GM23248 (cell line): ENCODE measurements at regions not wholly inside any gene's neighbourhood (a gene's known extent, or its start where the extent isn't known, plus 50 kb on each side); places are given as distances from the start of the nearest gene placed in this dataset.

Source experiments
- DNase-seq: peaks from one replicate; pipeline ENCODE4 v3.0.0-alpha.2; 2015
- H2AFZ ChIP-seq: fragments of 200-600 bp; sonication (generic); 2 replicates; pipeline ENCODE4 v1.6.1; 2016; ENCODE audit warnings: antibody characterized with exemption
- H3F3A ChIP-seq: fragments of 200-600 bp; sonication (generic); 2 replicates; pipeline ENCODE4 v1.6.1; 2016; ENCODE audit warnings: mild to moderate bottlenecking, antibody characterized with exemption, mixed run types; ENCODE audit not compliant: insufficient read depth
- H3K27ac ChIP-seq: fragments of 200-600 bp; sonication (generic); 2 replicates; pipeline ENCODE4 v1.5.1; 2016; ENCODE audit warnings: mild to moderate bottlenecking
- H3K27me3 ChIP-seq: fragments of 200-600 bp; sonication (generic); replicated peaks from 2 replicates; pipeline ENCODE4 v1.6.1; 2016; ENCODE audit warnings: mild to moderate bottlenecking; ENCODE audit not compliant: insufficient read depth
- H3K36me3 ChIP-seq: fragments of 200-600 bp; sonication (generic); 2 replicates; pipeline ENCODE4 v1.6.1; 2016; ENCODE audit warnings: low read depth, mild to moderate bottlenecking
- H3K4me1 ChIP-seq: fragments of 200-600 bp; sonication (generic); 2 replicates; pipeline ENCODE4 v1.6.1; 2016; ENCODE audit warnings: mild to moderate bottlenecking; ENCODE audit not compliant: insufficient read depth
- H3K4me2 ChIP-seq: fragments of 200-600 bp; sonication (generic); one replicate; pipeline ENCODE4 v1.6.1; 2016; ENCODE audit warnings: mild to moderate bottlenecking; ENCODE audit not compliant: unreplicated experiment
- H3K4me3 ChIP-seq: fragments of 200-600 bp; sonication (generic); 2 replicates; pipeline ENCODE4 v1.5.1; 2016; ENCODE audit warnings: mild to moderate bottlenecking
- H3K79me2 ChIP-seq: fragments of 200-600 bp; sonication (generic); 2 replicates; pipeline ENCODE4 v1.6.1; 2016; ENCODE audit warnings: mild to moderate bottlenecking; ENCODE audit not compliant: insufficient read depth
- H3K9ac ChIP-seq: fragments of 200-600 bp; sonication (generic); 2 replicates; pipeline ENCODE4 v1.6.1; 2016; ENCODE audit warnings: mild to moderate bottlenecking
- H3K9me2 ChIP-seq: fragments of 200-600 bp; sonication (generic); 2 replicates; pipeline ENCODE4 v1.6.1; 2016; ENCODE audit warnings: mixed run types, mild to moderate bottlenecking, moderate library complexity; ENCODE audit not compliant: insufficient read depth
- H3K9me3 ChIP-seq: fragments of 200-600 bp; sonication (generic); one replicate; pipeline ENCODE4 v1.6.1; 2017; ENCODE audit warnings: low read depth
- H4K20me1 ChIP-seq: fragments of 200-600 bp; sonication (generic); 2 replicates; pipeline ENCODE4 v1.6.0; 2016; ENCODE audit not compliant: insufficient read depth
- EZH2 ChIP-seq: fragments of 200-600 bp; sonication (generic); IDR thresholded peaks from 2 replicates; pipeline ENCODE4 v1.6.1; 2018; ENCODE audit warnings: antibody characterized with exemption, mild to moderate bottlenecking; ENCODE audit not compliant: insufficient read depth, poor library complexity, severe bottlenecking
- EZH2phosphoT487 ChIP-seq: fragments of 200-600 bp; sonication (generic); IDR thresholded peaks from 2 replicates; pipeline ENCODE4 v1.6.1; 2018; ENCODE audit warnings: antibody characterized with exemption, moderate library complexity, mild to moderate bottlenecking, low read depth; ENCODE audit not compliant: insufficient read depth
- WGBS, 2 experiments: methylation state at CpG; one replicate each; pipeline ENCODE4 v1.1.6; 2015 to 2017; ENCODE audit warnings: low lambda C conversion rate in 2 of 2, low coverage in 1 of 2; ENCODE audit errors: missing lambda C conversion rate in 2 of 2; 5-methylcytosine and 5-hydroxymethylcytosine counted together
- in situ Hi-C: fragments of 300-500 bp; cut with MboI; formaldehyde crosslinking; loops from 2 replicates; pipeline ENCODE4 v1.15.0; 2020

GRCh38 chr14:58954052-58954451, 234.4 kb upstream of the DAAM1 start:
- Histone ChIP-seq H3K9me3 (no peaks in the 10 kb centered on the region), H3K79me2 (no peaks in the 10 kb centered on the region), H3K4me1 (no peaks in the 10 kb centered on the region), H3K27ac (no peak overlapping the region), H3F3A (0 out of 2 replicates have a peak, but pooled peaks cover 6% of the 10 kb centered on the region), H3K36me3 (no peaks in the 10 kb centered on the region), H2AFZ (no peak overlapping the region), H3K4me3 (no peak overlapping the region), H4K20me1 (no peaks in the 10 kb centered on the region), H3K27me3 (no peaks in the 10 kb centered on the region), H3K4me2 (no peak overlapping the region), H3K9me2 (no peaks in the 10 kb centered on the region), H3K9ac (no peak overlapping the region)
- 40 to 50% methylated on average over 1 of the region's 1 CpG for WGBS, 2 experiments
- in situ Hi-C loops, result no loop called here
- no peak for DNase-seq
- TF ChIP-seq EZH2 (no peak), EZH2phosphoT487 (no peak)

- 12 to 14% methylated on average over 4 of the region's 4 CpGs for WGBS, 2 experiments
- H3K27me3 ChIP-seq, result no peaks in the 10 kb centered on the region
- H2AFZ ChIP-seq, result no peak overlapping the region
- DNase-seq, result no peak
- H3K9ac ChIP-seq, result no peak overlapping the region
- H3K4me1 ChIP-seq, result no peaks in the 10 kb centered on the region
- no peak overlapping the region for H3K4me2 ChIP-seq
- H3K9me3 ChIP-seq, result no peaks in the 10 kb centered on the region
- TF ChIP-seq EZH2 (no peak), EZH2phosphoT487 (no peak)
- 0 out of 2 replicates have a peak, but pooled peaks cover 6% of the 10 kb centered on the region for H3F3A ChIP-seq
- in situ Hi-C loops, result no loop called here
- H3K27ac ChIP-seq, result no peak overlapping the region
- no peak overlapping the region for H3K4me3 ChIP-seq
- no peaks in the 10 kb centered on the region for H3K9me2 ChIP-seq
- H4K20me1 ChIP-seq, result no peaks in the 10 kb centered on the region
- no peaks in the 10 kb centered on the region for H3K79me2 ChIP-seq
- no peaks in the 10 kb centered on the region for H3K36me3 ChIP-seq
Measured at GRCh38 chr14:58954901-58955861, 233.3 kb upstream of the DAAM1 start.

GRCh38 chr14:58961045-58961731, 227.3 kb upstream of the DAAM1 start:
- in situ Hi-C loops, result no loop called here
- no peak overlapping the region for H3K27ac ChIP-seq
- no peak overlapping the region for H3K4me2 ChIP-seq
- no peak for TF ChIP-seq EZH2phosphoT487
- TF ChIP-seq EZH2, result no peak
- no peaks in the 10 kb centered on the region for H3F3A ChIP-seq
- no peaks in the 10 kb centered on the region for H3K79me2 ChIP-seq
- no peaks in the 10 kb centered on the region for H4K20me1 ChIP-seq
- H3K27me3 ChIP-seq, result no peaks in the 10 kb centered on the region
- H3K4me1 ChIP-seq, result no peaks in the 10 kb centered on the region
- no peak overlapping the region for H2AFZ ChIP-seq
- no peak overlapping the region for H3K4me3 ChIP-seq
- no peak for DNase-seq
- no peak overlapping the region for H3K9ac ChIP-seq
- 67 to 72% methylated on average over 6 of the region's 6 CpGs for WGBS, 2 experiments
- H3K9me2 ChIP-seq, result no peaks in the 10 kb centered on the region
- no peaks in the 10 kb centered on the region for H3K9me3 ChIP-seq
- no peaks in the 10 kb centered on the region for H3K36me3 ChIP-seq

GRCh38 chr14:58963873-58964597, 224.4 kb upstream of the DAAM1 start:
- Histone ChIP-seq H3K9me3 (no peaks in the 10 kb centered on the region), H3K36me3 (no peaks in the 10 kb centered on the region), H3F3A (no peaks in the 10 kb centered on the region), H3K4me3 (no peak overlapping the region), H2AFZ (no peak overlapping the region), H3K9ac (no peak overlapping the region), H3K4me2 (no peak overlapping the region), H3K9me2 (no peaks in the 10 kb centered on the region), H4K20me1 (no peaks in the 10 kb centered on the region), H3K4me1 (no peaks in the 10 kb centered on the region), H3K27ac (no peak overlapping the region), H3K27me3 (no peaks in the 10 kb centered on the region), H3K79me2 (no peaks in the 10 kb centered on the region)
- TF ChIP-seq EZH2, result no peak
- no peak for TF ChIP-seq EZH2phosphoT487
- no peak for DNase-seq
- in situ Hi-C loops, result no loop called here
- 77 to 84% methylated on average over 5 of the region's 5 CpGs for WGBS, 2 experiments
